NCI-H748 (cell line): ENCODE measurements at regions not wholly inside any gene's neighbourhood (a gene's known extent, or its start where the extent isn't known, plus 50 kb on each side); places are given as distances from the start of the nearest gene placed in this dataset.

Experiments used
- DNase-seq: peaks from one replicate; lab custom pipeline; 2025; ENCODE audit not compliant: unreplicated experiment; lab: John Stamatoyannopoulos, UW

DNA sequence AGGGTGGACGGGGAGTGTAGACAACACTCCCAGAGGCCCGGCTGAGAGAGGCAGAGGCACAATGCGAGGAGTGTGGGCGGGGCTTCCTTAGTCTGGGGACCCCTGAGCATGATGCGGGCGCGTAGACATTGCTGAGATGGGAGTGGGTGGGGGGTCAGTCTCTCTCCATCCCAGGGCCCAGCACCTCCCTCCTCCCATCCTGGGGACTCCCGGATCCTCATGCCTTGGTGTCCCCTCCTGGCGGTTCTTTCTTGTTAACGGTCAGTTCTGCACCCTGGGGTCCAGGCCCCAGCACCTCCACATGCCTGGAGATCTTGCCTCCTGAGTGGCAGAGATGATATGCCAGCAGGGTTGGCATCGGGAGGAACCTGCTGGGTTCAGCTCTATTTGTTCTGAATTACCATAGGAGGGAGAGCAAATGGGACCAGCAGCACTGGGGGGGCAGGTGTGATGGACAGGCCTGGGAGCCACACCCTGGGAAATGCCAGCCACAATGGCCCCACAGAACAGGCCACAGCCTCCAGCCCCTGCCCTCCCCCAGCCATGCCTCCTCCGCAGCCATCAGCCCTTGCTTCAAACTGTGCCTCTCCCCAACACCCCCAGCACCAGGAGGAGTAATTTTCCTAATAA lies 55.7 kb downstream of the RTL6 start:
- DNase-seq = no peak

DNA sequence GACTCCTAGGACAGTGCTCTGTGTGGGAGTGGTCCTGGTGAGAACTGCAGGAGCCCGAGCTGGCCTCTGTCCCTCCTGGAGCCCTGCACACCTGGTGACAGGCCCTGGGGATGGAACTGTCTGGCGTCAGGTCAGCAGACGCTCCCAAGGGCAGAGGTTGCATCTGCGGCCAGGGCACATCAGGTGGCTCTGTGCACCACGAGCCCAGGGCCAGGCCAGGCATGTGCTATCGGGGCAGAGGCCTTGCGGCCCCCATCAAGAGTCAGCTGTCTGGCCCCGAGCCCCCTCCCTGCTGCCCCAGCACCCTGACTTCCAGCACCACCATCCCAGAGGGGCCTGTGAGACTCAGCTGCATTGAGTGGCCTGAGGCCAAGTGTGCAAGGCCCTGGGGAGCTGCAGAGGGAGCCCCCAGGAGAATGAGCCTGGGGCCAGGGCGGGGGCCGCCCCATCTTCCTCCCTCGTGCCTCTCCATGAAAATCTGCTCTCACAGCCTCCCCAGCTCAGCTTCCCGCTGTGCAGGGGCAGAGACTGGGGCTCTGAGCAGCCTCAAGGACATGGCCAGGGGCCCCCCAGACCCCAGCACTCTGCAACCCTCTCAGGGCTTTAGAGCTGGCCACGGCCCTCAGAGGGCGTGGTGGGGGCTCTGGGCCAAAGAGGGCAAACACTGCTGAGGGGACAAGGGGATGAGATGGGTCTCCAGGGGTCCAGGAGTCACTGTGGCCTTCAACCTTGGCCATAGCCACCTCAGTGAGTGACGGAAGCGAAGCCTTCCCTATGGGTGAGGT lies 56.4 kb downstream of the RTL6 start:
- no peak for DNase-seq

DNA sequence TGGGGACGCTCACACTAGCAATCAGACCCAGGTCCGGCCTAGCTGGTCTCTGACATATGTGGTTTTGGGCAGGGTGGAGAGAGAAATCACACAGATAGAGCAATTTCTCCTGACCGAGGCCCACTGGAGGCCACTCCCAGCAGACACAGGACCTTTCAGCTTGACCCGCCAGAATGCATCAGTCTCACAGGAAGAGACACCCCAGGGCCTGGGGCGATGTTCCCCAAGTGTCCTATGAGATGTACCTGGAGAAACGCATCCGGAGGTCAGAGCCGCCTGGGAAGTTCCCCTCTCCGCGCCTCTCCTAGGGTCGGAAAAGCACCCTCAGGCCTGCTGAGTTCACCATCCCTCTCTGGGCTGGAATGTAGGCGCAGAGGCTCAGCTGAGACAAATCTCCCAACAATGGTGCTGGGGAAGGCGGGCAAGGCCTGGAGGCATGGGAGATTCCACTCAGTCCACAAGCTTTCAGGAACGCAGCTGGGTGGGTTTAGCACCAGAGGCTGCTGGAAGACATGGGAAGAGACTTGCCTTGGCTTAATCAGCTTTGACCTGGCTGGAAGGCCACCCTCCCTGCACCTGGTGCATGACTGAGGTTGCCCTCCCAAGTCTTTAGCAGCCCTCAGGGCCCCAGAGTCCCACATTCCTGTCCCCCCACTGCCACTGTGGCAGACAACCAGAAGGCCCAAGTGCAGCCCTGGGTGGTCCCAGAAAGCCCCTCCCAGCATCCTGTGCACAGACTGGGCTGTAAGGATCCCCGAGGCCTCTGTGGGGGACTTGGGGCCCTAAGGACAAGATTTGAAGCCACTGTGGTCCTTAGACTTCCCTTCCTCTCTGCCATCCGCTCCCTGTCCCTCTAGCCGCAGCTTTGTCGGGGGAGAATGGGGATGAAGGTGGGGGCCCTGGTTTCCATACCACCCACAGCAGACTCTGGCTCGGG lies 57.5 kb downstream of the RTL6 start:
- DNase-seq = no peak

DNA sequence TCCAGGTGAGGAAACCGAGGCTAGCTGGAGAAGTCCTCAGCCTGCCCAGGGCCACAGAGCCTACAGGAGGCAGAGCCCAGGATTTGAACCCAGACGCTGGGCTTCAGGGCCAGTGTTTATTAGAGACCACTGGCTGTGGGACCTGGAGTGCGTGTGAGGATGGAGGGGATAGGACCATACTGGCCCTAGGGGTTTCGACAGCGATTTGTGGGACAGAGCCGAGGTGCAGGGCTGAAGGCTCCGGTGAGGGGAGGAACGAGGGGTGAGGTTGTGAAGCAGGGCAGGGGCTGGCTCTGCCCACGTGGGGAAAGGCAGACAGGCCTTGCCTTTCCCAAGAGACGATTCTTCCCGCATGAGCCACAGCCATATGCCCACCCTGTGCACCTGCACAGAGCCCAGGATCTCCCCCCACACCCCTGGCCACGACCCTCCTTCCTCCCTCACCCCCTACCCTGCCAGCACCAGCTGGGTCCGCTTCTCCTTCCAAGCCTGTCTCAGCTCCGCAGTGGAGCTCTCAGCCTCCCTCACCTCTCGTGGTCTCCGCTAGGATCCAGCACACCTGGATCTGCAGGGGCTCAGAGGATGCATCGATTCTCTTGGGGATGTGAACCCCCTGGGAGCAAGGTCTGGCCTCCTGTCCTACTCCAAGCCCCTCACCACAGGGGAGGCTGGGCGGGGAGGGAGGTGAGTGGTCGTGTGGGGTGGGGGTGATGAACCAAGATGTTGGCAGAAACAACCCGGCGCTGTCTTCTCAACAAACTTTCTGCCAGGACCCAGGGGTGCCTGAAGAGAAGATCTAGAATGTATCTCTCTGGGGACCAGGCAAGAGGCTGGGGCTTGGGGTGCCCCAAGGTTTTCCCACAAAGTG lies 58.4 kb downstream of the RTL6 start:
- no peak for DNase-seq

GRCh38 chr22:44438481-44439131 lies 59.4 kb downstream of the RTL6 start:
- no peak for DNase-seq

- no peak for DNase-seq
Measured at GRCh38 chr22:44438056-44438455, 60.0 kb downstream of the RTL6 start.

- DNase-seq = no peak
Measured at GRCh38 chr22:44437216-44438055, 60.6 kb downstream of the RTL6 start.

DNA sequence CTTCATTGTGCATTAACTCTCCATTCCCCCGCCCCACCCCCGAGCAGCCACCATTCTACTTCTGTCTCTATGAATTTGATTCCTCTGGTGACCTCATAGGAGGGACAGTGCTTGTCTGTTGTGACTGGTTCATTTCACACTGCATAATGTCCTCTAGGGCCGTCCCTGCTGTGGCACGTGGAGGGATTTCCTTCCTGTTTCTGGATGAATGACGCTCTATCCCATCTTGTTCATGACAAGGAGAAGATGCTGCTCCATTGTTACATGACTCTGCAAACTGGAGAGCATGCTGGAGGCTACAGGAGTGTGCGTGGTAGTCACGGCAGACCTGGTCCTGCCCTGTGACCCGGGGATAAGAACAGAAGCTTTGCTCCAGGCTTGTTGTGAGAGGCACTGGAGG lies 61.3 kb downstream of the RTL6 start:
- DNase-seq = no peak

DNA sequence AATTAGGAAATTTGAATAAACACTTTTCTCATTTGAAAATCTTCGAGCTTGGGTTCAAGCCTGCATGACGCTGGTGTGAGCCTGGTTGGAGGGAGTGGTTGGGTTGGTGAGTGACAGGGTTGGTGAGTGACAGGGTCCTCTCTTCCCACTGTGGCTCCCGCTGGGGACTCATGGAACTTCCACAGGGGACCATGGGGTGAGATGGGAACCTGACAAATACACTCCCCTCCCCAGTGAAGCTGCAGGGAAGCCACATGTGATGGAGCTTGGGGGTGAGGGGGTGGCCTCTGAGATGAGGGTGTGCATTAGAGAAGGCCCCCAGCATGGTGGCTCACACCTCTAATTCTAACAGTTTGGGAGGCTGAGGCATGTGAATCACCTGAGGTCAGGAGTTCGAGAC lies 66.8 kb downstream of the RTL6 start:
- DNase-seq = no peak

DNA sequence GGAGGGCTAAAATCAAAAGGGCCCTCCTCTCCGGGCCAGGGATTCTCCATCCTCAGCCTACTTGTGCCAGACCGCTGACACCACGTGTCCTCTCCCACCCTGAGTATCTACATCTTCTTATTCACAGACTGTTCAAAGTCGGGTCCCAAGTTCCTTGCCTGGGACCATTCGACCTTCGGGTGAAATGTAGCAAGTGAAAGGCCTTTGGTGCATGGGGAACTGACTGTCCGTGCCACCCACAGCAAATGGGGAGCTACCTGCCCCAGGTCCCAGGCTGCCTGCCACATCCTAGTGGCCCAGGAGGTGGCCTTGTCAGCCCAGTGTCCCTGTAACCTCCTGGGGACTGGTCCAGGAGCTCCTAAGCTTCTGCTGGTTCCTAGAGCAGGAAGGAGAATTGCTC lies 67.3 kb downstream of the RTL6 start:
- no peak for DNase-seq

DNA sequence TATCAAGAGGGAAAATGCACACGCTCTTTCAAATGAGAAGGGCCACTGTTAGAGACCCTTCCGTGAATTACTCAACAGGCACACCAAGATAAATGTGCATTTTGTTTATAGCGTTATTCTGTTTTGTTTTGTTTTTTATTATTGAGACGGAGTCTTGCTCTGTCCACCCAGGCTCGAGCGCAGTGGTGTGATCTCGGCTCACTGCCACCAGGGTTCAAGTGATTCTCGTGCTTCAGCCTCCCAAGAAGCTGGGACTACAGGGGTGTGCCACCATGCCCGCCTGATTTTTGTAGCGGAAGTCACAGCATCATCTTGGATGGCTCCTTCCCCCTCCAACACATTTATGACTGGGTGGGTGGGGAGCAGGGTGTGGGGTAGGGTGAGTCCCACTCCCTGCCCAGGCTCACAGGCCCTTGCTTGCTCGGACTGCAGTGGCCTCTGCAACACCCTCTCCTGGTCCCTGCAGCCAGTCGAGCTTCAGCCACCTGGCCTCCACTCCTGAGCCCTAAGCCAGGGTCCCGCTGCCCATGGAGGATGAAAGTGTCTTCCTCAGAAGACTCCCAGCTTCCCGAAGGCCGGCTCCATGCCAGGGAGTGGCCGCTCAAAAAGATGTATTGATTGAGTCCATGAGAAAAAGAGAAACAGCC lies 68.0 kb downstream of the RTL6 start:
- DNase-seq = no peak

- no peak for DNase-seq
Measured at GRCh38 chr22:44428941-44429830, 68.8 kb downstream of the RTL6 start.

DNA sequence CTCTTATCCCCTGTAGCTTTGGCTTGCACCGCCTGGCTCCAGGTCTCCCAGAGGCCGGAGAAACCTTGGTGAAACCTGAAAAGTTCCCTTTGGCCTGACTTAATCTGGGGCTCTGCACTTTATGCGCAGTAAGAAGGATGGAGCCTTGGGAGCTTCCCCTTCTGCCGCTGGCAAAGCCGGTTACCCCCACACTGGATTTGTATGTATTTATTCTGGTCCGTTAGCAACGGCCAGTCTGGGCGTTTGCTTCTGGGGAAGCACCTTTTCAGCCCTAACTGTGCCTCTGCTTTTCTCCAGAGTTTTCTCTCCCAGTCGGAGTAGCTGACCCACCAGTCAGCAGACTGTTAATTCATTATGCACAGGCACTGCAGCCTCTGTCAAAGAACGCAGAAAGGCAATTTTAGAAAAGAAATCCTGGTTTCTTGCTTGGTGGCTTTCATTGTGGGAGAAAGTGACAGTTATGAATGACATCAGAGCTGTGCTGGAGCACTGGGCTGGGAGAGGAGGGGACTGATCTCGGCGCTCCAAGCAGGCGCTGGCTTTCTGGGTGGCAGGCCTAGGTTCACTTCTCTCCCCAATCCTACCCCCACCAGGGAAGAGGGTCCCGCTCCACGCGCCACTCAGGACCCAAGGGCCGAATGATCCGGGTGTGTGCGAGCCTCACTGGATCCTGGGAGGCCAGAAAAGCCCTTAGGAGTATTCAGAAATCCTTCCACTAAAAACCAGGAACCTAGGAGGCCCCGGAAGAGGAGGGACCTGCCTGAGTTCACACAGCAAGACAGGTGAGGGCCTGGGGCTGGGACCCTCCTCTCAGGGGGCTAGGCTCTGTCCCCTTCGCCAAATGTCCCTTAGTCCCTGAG lies 70.2 kb downstream of the RTL6 start:
- no peak for DNase-seq

DNA sequence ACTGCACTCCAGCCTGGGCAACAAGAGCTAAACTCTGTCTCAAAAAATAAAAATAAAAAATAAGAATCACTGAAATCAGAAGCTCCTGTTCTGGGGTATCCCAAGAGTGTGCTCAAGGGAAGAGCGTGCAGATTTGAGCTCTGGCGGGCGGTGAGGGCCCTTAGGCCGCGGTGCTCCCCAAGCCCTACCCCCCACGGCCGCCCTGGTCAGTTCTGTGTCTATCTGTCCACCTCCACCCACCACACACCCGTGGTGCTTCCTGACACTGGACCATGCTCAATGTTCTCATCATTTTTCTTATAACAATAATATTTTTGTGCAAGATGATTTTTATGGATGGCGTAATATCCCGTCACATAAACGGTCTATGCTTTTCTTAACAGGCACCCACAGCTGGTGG lies 71.1 kb downstream of the RTL6 start:
- no peak for DNase-seq

GRCh38 chr22:44425694-44426045 lies 72.4 kb downstream of the RTL6 start:
- DNase-seq = no peak

- peak; percentile 10 for DNase-seq
Measured at GRCh38 chr22:44424867-44425693, 73.0 kb downstream of the RTL6 start.
